GM18520 (cell line): ENCODE measurements at regions not wholly inside any gene's neighbourhood (a gene's known extent, or its start where the extent isn't known, plus 50 kb on each side); places are given as distances from the start of the nearest gene placed in this dataset.

Experiments used
- ATAC-seq: cut with Tn5 transposase; IDR thresholded peaks from one replicate; pipeline ENCODE4 v1.9.1; 2021; ENCODE audit not compliant: unreplicated experiment

DNA sequence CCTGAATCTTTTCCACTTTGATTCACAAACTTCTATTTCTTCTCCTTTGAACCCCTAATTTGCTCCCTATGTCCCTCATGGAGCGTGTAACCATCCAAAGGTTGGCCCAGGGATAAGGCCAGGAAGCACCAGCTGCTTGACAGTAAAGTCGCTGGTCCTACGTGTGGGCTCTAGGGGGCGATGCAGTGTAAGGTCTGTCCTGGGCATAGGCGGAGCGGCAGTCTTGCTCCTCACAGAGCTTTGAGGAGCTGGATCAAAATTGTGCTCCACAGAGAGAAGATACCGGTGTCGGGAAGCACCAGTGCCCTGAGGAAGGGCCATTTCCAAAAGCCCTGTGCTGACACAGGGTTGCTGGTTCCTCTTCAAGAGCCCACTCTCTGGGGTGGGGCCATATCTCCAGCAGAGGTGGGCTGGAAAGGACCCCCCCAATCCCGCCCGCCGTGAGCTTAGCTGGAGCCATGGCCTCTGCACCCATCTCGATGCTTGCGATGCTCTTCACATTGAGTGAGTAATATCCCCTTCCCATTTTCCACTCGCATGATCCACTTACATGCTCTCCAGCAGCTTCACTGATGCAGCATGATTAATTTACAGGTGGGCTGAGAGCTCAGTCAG is 49.9 kb upstream of the OR4E1 start:
- no peak for ATAC-seq
